ENCODE measurements at regions not wholly inside any gene's neighbourhood (a gene's known extent, or its start where the extent isn't known, plus 50 kb on each side); places are given as distances from the start of the nearest gene placed in this dataset.

DNA sequence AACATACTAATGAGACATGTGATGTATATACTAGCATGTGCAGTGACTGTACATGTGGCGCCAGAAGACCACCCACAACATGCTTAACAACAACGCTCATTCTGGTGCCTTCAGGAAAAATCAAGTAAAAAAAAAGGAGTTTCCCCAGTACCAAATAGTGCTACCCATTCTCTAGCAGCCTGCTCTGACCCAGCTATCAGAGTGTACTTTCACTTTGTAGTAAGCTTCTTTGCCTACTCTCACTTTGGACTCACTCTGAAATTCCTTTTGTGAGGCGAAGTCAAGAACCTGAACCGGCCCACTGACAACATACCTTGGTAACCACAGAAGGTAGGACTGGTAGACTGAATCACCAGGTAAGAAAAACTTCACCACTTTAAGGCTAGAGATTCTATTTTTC is 1100.0 kb downstream of the GRIK2 start:
- TF ChIP-seq GABPA (IDR thresholded peaks at IDR 0.05 in 1 of 2, conservative IDR thresholded peaks at IDR 0.05 in 1 of 2): no peak
- TF ChIP-seq, protein P1, sequence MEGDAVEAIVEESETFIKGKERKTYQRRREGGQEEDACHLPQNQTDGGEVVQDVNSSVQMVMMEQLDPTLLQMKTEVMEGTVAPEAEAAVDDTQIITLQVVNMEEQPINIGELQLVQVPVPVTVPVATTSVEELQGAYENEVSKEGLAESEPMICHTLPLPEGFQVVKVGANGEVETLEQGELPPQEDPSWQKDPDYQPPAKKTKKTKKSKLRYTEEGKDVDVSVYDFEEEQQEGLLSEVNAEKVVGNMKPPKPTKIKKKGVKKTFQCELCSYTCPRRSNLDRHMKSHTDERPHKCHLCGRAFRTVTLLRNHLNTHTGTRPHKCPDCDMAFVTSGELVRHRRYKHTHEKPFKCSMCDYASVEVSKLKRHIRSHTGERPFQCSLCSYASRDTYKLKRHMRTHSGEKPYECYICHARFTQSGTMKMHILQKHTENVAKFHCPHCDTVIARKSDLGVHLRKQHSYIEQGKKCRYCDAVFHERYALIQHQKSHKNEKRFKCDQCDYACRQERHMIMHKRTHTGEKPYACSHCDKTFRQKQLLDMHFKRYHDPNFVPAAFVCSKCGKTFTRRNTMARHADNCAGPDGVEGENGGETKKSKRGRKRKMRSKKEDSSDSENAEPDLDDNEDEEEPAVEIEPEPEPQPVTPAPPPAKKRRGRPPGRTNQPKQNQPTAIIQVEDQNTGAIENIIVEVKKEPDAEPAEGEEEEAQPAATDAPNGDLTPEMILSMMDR (IDR thresholded peaks at IDR 0.05; ENCODE audit: low read depth, low read length, missing input control): no peak
- TF ChIP-seq, protein P2, sequence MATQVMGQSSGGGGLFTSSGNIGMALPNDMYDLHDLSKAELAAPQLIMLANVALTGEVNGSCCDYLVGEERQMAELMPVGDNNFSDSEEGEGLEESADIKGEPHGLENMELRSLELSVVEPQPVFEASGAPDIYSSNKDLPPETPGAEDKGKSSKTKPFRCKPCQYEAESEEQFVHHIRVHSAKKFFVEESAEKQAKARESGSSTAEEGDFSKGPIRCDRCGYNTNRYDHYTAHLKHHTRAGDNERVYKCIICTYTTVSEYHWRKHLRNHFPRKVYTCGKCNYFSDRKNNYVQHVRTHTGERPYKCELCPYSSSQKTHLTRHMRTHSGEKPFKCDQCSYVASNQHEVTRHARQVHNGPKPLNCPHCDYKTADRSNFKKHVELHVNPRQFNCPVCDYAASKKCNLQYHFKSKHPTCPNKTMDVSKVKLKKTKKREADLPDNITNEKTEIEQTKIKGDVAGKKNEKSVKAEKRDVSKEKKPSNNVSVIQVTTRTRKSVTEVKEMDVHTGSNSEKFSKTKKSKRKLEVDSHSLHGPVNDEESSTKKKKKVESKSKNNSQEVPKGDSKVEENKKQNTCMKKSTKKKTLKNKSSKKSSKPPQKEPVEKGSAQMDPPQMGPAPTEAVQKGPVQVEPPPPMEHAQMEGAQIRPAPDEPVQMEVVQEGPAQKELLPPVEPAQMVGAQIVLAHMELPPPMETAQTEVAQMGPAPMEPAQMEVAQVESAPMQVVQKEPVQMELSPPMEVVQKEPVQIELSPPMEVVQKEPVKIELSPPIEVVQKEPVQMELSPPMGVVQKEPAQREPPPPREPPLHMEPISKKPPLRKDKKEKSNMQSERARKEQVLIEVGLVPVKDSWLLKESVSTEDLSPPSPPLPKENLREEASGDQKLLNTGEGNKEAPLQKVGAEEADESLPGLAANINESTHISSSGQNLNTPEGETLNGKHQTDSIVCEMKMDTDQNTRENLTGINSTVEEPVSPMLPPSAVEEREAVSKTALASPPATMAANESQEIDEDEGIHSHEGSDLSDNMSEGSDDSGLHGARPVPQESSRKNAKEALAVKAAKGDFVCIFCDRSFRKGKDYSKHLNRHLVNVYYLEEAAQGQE (IDR thresholded peaks at IDR 0.05): no peak
- TF ChIP-seq, protein P3, sequence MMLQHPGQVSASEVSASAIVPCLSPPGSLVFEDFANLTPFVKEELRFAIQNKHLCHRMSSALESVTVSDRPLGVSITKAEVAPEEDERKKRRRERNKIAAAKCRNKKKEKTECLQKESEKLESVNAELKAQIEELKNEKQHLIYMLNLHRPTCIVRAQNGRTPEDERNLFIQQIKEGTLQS (IDR thresholded peaks at IDR 0.05): no peak
- no peak for TF ChIP-seq NR2F2 (IDR thresholded peaks at IDR 0.05)
- no peak for TF ChIP-seq TAF1 (conservative IDR thresholded peaks at IDR 0.05)
- TF ChIP-seq YY1 (IDR thresholded peaks at IDR 0.05): no peak
- TF ChIP-seq SP1 (IDR thresholded peaks at IDR 0.05): no peak
- no peak for TF ChIP-seq RAD21 (IDR thresholded peaks at IDR 0.05)
- no peak for TF ChIP-seq JUND (IDR thresholded peaks at IDR 0.05)

All from liver (tissue), 3 donors.